ENCODE measurements at regions not wholly inside any gene's neighbourhood (a gene's known extent, or its start where the extent isn't known, plus 50 kb on each side); places are given as distances from the start of the nearest gene placed in this dataset.

DNA sequence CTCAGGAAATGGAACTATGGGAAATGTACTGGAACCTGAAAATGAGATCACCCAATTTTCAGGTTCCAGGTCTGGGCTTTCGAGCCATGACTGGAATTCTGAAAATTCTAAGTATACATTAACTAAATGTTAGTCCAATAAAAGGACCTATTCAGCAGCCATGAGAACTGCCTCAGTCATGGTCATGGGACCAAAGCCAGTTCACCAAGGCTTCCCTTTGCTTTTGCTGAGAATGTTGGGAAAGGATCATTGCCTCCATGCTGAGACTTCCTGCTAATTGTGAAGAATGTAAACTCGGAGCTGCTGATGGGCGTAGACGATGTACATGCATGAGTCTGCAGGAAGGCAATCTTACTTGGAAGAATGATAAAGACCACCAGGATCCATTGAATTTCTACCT, 624.4 kb upstream of the SOX11 start:
- TF ChIP-seq, protein P1, sequence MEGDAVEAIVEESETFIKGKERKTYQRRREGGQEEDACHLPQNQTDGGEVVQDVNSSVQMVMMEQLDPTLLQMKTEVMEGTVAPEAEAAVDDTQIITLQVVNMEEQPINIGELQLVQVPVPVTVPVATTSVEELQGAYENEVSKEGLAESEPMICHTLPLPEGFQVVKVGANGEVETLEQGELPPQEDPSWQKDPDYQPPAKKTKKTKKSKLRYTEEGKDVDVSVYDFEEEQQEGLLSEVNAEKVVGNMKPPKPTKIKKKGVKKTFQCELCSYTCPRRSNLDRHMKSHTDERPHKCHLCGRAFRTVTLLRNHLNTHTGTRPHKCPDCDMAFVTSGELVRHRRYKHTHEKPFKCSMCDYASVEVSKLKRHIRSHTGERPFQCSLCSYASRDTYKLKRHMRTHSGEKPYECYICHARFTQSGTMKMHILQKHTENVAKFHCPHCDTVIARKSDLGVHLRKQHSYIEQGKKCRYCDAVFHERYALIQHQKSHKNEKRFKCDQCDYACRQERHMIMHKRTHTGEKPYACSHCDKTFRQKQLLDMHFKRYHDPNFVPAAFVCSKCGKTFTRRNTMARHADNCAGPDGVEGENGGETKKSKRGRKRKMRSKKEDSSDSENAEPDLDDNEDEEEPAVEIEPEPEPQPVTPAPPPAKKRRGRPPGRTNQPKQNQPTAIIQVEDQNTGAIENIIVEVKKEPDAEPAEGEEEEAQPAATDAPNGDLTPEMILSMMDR (IDR thresholded peaks at IDR 0.05) = no peak
- TF ChIP-seq POLR2A (IDR thresholded peaks at IDR 0.05) = no peak

Data from lower leg skin (tissue), 3 donors.